ENCODE measurements at regions not wholly inside any gene's neighbourhood (a gene's known extent, or its start where the extent isn't known, plus 50 kb on each side); places are given as distances from the start of the nearest gene placed in this dataset.

DNA sequence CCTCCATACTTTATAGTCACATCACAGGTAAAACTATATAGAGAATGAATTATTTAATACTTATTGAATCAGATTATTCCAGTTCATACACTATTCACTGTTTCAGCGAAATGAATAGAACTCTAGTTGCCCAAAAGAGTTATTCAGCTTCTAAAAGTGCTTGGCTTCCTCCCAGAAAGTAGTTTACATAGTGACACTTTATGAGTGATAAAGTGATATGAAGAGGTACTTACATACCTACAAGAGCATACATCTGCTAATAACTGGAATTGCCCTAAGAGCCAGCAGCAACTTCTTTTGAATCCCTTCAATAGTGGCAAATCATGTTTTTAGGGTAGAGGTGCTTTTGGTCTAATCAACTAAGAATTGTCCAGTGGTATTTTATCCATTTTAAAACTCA, 635.1 kb upstream of the AGTR1 start:
- TF ChIP-seq, protein P1, sequence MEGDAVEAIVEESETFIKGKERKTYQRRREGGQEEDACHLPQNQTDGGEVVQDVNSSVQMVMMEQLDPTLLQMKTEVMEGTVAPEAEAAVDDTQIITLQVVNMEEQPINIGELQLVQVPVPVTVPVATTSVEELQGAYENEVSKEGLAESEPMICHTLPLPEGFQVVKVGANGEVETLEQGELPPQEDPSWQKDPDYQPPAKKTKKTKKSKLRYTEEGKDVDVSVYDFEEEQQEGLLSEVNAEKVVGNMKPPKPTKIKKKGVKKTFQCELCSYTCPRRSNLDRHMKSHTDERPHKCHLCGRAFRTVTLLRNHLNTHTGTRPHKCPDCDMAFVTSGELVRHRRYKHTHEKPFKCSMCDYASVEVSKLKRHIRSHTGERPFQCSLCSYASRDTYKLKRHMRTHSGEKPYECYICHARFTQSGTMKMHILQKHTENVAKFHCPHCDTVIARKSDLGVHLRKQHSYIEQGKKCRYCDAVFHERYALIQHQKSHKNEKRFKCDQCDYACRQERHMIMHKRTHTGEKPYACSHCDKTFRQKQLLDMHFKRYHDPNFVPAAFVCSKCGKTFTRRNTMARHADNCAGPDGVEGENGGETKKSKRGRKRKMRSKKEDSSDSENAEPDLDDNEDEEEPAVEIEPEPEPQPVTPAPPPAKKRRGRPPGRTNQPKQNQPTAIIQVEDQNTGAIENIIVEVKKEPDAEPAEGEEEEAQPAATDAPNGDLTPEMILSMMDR (IDR thresholded peaks at IDR 0.05) = no peak
- no peak for TF ChIP-seq POLR2AphosphoS5 (IDR thresholded peaks at IDR 0.05; ENCODE audit: low read depth, low read length)

Measured in Panc1 (cell line).